ENCODE measurements at regions not wholly inside any gene's neighbourhood (a gene's known extent, or its start where the extent isn't known, plus 50 kb on each side); places are given as distances from the start of the nearest gene placed in this dataset.

DNA sequence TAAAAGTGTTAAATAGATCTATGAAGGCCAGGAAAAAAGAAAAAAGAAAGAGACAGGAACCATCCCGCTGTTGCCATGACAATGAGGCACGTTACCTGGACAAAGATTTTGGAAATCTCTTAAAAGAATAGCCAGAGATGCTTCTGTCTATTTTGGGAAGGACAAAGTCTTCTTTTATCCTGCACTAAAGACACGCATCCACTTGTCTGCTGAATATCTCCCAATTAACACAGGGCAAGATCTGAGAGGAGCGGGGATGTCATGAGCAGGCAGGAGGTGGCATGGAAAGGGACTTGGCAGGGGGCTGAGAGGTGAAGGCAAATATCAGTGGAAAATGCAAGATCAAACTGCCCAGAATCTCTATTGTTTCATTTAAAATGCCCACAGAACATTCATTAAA is 153.8 kb upstream of the BLID start:
- H3K27me3 ChIP-seq, result no peaks in the 10 kb centered on the region
- no peak for TF ChIP-seq POLR2A (IDR thresholded peaks at IDR 0.05)
- TF ChIP-seq, protein P1, sequence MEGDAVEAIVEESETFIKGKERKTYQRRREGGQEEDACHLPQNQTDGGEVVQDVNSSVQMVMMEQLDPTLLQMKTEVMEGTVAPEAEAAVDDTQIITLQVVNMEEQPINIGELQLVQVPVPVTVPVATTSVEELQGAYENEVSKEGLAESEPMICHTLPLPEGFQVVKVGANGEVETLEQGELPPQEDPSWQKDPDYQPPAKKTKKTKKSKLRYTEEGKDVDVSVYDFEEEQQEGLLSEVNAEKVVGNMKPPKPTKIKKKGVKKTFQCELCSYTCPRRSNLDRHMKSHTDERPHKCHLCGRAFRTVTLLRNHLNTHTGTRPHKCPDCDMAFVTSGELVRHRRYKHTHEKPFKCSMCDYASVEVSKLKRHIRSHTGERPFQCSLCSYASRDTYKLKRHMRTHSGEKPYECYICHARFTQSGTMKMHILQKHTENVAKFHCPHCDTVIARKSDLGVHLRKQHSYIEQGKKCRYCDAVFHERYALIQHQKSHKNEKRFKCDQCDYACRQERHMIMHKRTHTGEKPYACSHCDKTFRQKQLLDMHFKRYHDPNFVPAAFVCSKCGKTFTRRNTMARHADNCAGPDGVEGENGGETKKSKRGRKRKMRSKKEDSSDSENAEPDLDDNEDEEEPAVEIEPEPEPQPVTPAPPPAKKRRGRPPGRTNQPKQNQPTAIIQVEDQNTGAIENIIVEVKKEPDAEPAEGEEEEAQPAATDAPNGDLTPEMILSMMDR (IDR thresholded peaks at IDR 0.05), result no peak
- H3K27ac ChIP-seq, result no peak overlapping the region
- WGBS, 2 donors, result 88 to 94% methylated on average over 4 of the region's 4 CpGs
- intact Hi-C loops (cut with DNase I; ENCODE audit: low total_unique reads), result no loop called here
- H3K4me1 ChIP-seq, result no peaks in the 10 kb centered on the region
- no peaks in the 10 kb centered on the region for H3K9me3 ChIP-seq
- H3K36me3 ChIP-seq (ENCODE audit: low read depth, missing control alignments), result no peaks in the 10 kb centered on the region
- no peak overlapping the region for H3K4me3 ChIP-seq
- no peak for DNase-seq

DNA sequence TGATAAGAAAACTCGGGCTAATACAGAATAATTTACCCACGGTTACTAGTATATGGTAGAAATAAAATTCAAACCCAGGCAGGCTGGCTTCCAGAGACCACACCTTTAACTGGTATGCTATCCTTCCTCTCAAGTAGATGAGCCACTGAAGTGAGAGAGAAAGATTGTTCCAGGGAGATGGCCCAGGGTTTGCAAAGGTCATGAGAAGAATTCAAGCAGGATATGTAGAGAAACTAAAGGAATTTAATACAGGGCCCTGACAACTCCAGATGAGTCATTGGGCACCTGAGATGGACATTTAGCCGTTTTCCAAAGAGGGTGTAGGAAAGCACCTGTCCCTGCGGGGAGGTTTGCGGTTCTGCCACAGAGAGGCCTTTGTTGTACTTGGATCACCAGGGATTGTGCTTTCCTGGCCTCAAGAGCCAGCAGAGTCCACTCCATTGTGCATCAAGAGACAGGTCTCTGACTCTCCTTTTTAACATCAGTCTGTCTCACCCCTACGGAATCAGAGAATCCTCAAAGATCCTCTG is 152.7 kb upstream of the BLID start:
- H3K27me3 ChIP-seq, result no peaks in the 10 kb centered on the region
- H3K4me3 ChIP-seq, result no peak overlapping the region
- no peak overlapping the region for H3K27ac ChIP-seq
- DNase-seq, result no peak
- H3K4me1 ChIP-seq, result no peaks in the 10 kb centered on the region
- WGBS, 2 donors, result 91 to 92% methylated on average over 6 of the region's 6 CpGs
- no peaks in the 10 kb centered on the region for H3K36me3 ChIP-seq (ENCODE audit: low read depth, missing control alignments)
- H3K9me3 ChIP-seq, result no peaks in the 10 kb centered on the region
- intact Hi-C loops (cut with DNase I; ENCODE audit: low total_unique reads), result no loop called here
- no peak for TF ChIP-seq POLR2A (IDR thresholded peaks at IDR 0.05)
- TF ChIP-seq, protein P1 (IDR thresholded peaks at IDR 0.05), result no peak

DNA sequence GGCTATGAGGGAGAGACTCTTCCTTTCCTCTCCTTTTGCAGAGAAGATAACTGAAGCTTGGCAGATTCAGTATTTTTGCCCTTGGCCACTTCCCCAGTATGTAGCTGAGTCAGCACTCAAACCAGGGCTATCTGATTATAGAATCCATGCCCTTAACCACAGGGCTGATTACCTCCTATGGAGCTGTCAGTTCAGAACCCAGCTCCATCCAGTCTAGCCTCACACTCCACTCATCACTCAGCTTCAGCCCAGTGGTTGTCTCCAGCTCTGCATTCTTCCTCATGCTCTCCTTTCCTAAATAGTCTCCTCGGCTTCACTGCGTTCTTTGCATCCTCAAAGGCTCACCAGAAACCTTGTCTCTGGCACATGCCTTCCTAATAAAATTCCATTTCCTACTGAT is 151.6 kb upstream of the BLID start:
- no peak for TF ChIP-seq POLR2A (IDR thresholded peaks at IDR 0.05)
- TF ChIP-seq, protein P1 (IDR thresholded peaks at IDR 0.05), result no peak
- no peaks in the 10 kb centered on the region for H3K36me3 ChIP-seq (ENCODE audit: low read depth, missing control alignments)
- no peaks in the 10 kb centered on the region for H3K9me3 ChIP-seq
- intact Hi-C loops (cut with DNase I; ENCODE audit: low total_unique reads), result no loop called here
- H3K4me1 ChIP-seq, result no peaks in the 10 kb centered on the region
- H3K4me3 ChIP-seq, result no peak overlapping the region
- no peaks in the 10 kb centered on the region for H3K27me3 ChIP-seq
- DNase-seq, result no peak
- H3K27ac ChIP-seq, result no peak overlapping the region
- 90 to 96% methylated on average over 2 of the region's 2 CpGs for WGBS, 2 donors

DNA sequence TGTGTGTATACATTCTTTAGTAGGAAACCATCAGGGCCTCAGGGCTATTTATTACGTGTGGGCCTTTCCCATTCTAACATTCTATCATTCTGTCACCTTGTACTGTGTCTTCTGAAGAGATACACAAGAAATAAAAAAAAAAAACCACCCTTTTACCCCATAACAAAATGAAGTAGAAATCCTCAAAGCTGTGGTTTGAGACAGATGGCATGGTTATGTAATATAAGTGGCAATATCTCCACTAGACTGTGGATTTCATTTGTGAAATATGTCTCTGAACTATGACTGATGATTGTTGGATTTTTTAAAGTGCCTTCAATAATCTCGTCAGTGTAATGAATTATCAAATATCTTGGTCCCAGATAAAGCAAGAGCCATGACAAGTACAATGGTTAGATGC is 150.0 kb upstream of the BLID start:
- intact Hi-C loops (cut with DNase I; ENCODE audit: low total_unique reads), result no loop called here
- H3K27ac ChIP-seq, result no peak overlapping the region
- no peaks in the 10 kb centered on the region for H3K9me3 ChIP-seq
- WGBS, 2 donors, result 79 to 90% methylated on average over 2 of the region's 2 CpGs
- H3K36me3 ChIP-seq (ENCODE audit: low read depth, missing control alignments), result no peaks in the 10 kb centered on the region
- DNase-seq, result no peak
- TF ChIP-seq POLR2A (IDR thresholded peaks at IDR 0.05), result no peak
- no peak overlapping the region for H3K4me3 ChIP-seq
- no peaks in the 10 kb centered on the region for H3K4me1 ChIP-seq
- H3K27me3 ChIP-seq, result no peaks in the 10 kb centered on the region

DNA sequence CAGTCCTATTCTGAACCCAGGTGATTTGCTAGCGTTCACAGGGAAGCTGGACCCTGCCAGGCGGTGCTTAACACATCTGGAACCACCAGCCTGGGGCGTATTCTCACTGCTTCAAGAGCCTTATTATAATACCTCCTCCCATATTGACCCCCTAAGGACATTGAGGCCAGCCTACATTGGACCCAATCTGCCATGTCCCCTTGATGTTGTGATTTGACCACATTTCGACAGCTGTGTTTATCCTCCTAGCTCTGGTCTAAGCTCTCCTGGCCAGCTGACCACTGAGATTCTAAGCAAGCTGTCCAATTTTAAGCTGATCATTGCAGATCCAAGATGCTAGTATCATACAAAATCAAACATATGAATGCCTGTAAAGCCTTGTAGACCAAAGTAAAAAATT is 148.1 kb upstream of the BLID start:
- no peak for TF ChIP-seq POLR2A (IDR thresholded peaks at IDR 0.05)
- TF ChIP-seq, protein P1 (IDR thresholded peaks at IDR 0.05), result no peak
- Histone ChIP-seq H3K4me3 (no peak overlapping the region), H3K4me1 (no peaks in the 10 kb centered on the region), H3K27ac (no peak overlapping the region), H3K36me3 (ENCODE audit: low read depth, missing control alignments) (no peaks in the 10 kb centered on the region), H3K27me3 (no peaks in the 10 kb centered on the region), H3K9me3 (no peaks in the 10 kb centered on the region)
- DNase-seq, result no peak
- intact Hi-C loops (cut with DNase I; ENCODE audit: low total_unique reads), result no loop called here
- WGBS, 2 donors, result 95 to 97% methylated on average over 4 of the region's 4 CpGs

All from testis (tissue), 2 donors.